Ammon's horn (tissue), 1 donor: ENCODE measurements at regions not wholly inside any gene's neighbourhood (a gene's known extent, or its start where the extent isn't known, plus 50 kb on each side); places are given as distances from the start of the nearest gene placed in this dataset.
"Not testable (repeated sequence)": the region's sequence is repeated elsewhere in the genome, so short reads cannot be mapped to it uniquely, and the experiment has no call there.

Experiments
- DNase-seq: peaks from one replicate; pipeline ENCODE4 v3.0.0-alpha.2; 2016; ENCODE audit warnings: low spot score

- no peak for DNase-seq
Measured at GRCh38 chr4:32840461-32841189, 2120.5 kb downstream of the PCDH7 start.

- DNase-seq = no peak
Measured at GRCh38 chr4:32841217-32841616, 2121.0 kb downstream of the PCDH7 start.

- DNase-seq = no peak
Measured at GRCh38 chr4:32847461-32847860, 2127.3 kb downstream of the PCDH7 start.

- no peak for DNase-seq
Measured at GRCh38 chr4:32855622-32856021, 2135.5 kb downstream of the PCDH7 start.

DNA sequence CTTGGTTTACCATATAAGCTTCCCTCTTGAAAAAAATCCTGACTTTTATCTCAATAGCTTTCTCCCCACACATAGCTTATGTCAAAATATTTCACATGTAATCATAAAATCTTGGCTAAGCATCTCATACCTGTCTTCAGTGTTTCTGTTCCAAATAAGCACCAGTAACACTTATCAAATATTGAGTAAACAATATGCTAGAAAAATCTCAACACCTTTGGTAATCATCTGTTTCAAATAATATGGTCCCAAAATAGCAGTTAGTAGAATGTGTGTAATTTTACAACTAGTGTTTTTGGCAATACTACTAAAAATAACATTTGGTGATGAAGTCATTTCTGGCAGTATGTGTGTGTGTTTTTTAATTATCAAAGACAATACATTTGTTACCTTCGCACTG lies 2138.2 kb downstream of the PCDH7 start:
- DNase-seq = no peak

GRCh38 chr4:32858971-32859370 lies 2138.8 kb downstream of the PCDH7 start:
- DNase-seq = no peak

GRCh38 chr4:32864713-32865351 lies 2144.7 kb downstream of the PCDH7 start:
- DNase-seq = no peak

DNA sequence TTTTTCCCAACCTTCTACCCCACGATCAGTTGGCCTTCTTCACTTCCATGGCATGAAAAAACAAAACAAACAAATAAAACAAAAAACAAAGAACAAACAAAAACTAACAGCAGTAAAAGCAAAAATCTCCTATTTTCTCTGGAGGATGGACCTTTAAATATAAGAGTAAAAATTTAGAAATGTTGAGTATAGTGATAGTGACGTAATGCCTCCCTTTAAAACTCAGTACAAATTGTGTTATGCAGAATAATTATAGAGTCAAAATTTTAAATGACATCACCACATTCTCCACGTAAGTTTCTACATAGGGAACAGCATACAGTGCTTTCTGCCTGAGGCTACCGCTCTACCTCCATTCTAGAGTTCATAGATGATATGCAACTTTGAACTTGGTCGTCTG lies 2156.4 kb downstream of the PCDH7 start:
- DNase-seq = no peak

- no peak for DNase-seq
Measured at GRCh38 chr4:32879913-32880312, 2159.7 kb downstream of the PCDH7 start.

DNA sequence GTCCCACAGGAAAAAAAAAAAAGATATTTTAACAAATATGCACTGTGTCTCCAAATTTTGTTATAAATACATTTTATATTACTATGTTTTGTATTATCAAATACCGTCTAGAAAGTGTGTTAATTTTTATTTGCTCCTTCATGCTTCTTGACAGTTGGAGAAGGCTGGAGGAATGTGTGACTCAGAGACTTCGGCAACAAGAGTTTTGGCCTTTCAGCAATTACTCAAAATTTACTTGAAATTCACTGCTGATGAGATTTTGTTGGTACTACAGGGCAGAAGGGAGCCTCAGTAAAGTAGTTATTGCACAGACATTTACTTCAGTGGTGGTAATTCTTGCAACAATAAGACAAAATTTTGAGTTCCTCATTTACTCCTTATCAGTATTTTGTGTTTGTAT lies 2164.0 kb downstream of the PCDH7 start:
- no peak for DNase-seq

GRCh38 chr4:32890398-32890797 lies 2170.2 kb downstream of the PCDH7 start:
- DNase-seq = no peak

- DNase-seq = no peak
Measured at GRCh38 chr4:32909053-32909452, 2188.9 kb downstream of the PCDH7 start.

DNA sequence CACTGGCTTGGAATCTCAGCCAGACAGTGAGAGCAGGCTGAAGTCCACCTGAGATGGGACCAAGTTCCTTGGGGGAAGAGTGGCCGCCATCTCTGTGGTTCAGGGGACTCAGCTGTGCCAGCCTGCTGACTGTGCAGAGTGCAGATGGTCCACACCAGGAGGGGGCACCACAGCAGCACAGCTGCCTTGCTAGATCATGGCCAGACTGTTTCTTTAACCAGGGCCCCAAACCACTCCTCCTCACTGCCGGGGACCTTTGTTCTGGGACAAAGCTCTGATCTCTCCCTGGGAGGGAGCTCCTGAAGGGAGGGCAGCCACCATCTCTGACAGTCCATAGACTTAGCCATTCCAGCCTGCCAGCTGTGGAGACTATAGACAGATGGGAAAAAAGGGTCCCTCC lies 2189.6 kb downstream of the PCDH7 start:
- no peak for DNase-seq

DNA sequence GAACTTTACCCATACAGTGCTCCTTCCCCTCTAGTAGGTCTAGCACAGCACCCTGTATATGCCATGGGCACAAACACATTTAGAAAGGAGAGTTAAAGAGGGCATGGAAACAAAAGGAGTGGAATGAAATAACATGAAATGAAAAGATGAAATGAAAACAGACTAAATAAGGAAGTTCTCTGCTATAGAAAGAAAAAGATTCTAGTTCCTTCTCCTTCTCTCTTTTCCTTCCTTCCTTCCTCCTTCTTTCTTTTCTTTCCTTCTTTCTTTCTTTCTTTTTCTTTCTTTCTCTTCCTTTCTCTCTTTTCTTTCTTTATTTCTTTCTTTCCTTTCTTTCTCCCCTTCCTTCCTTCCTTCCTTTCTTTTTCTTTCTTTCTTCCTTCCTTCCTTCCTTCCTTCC lies 2197.4 kb downstream of the PCDH7 start:
- DNase-seq = no peak

GRCh38 chr4:32929796-32930699 lies 2209.9 kb downstream of the PCDH7 start:
- no peak for DNase-seq

DNA sequence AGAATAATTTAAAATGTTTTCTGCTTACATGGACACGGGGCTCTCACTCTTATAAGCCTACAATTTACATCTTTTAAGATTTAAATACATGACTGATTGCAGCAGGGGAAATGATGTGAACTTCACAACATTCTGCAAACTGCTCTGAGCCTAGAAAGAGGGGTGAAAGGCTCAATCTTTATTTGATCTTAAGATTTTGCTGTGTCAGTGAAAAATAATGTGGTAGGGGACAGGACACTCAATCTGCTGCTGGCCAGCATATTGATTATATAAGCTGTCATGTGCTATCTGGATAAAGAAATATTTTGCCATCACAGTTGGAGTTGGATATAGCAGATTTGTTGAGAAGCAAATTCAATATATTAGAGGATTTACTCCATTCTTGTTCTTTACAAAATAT lies 2210.5 kb downstream of the PCDH7 start:
- DNase-seq = no peak

DNA sequence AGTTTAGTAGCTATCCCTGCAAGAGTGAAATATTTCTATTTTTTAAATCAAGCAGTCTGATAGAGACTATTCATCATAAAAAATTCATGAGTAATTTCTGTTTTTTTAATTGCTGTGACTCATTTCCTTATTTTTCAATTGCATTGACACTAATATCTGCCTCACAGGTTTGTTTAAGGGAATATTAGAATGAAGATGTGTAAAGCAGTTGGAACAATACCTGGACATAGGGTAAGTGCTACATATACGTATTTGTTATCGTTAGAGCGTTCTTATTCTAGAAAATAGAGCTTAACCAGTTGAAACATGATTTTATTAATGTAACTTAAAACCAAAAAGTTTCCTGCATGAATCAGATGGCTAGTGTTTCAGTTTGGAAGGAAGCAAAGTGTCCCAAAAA lies 2211.3 kb downstream of the PCDH7 start:
- DNase-seq = no peak

GRCh38 chr4:32932156-32932555 lies 2212.0 kb downstream of the PCDH7 start:
- no peak for DNase-seq

DNA sequence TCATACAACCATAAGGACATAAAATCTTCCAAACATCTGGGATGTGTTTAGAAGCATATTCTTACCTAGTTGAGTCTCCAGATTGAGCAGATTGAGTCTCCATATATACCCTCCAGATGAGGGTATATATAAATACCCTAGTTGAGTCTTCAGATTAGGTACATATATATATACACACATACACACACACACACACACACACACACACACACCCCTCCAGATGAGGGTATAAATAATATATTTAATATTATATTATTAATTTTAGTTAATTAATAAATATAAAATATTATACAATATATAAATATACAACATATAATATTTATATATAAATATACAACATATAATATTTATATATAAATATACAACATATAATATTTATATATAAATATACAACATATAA lies 2219.1 kb downstream of the PCDH7 start:
- DNase-seq = not testable (repeated sequence)

DNA sequence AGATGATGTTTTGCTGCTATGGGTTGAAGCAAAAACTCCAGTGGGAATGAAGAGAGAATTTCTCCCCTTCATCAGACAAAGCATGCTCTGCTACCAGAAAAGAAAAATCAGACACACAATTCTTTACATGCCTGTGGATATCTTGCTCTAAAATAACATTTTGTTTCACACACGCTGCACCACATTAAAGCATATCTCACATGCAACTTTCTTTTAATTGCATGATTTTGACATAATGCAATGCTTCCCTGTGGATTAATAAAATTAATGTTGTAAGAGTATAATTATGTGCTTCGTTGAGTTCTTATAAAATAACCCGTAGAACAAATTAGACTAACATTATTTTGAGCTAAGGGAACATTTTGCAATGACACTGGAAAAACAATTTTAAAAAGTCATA lies 2230.7 kb downstream of the PCDH7 start:
- no peak for DNase-seq

- DNase-seq = no peak
Measured at GRCh38 chr4:32958586-32958985, 2238.4 kb downstream of the PCDH7 start.

- no peak for DNase-seq
Measured at GRCh38 chr4:32962100-32962499, 2241.9 kb downstream of the PCDH7 start.

GRCh38 chr4:32985256-32985655 lies 2265.1 kb downstream of the PCDH7 start:
- DNase-seq = no peak
